ENCODE measurements at regions not wholly inside any gene's neighbourhood (a gene's known extent, or its start where the extent isn't known, plus 50 kb on each side); places are given as distances from the start of the nearest gene placed in this dataset.
"Not testable (repeated sequence)": the region's sequence is repeated elsewhere in the genome, so short reads cannot be mapped to it uniquely, and the experiment has no call there.

DNA sequence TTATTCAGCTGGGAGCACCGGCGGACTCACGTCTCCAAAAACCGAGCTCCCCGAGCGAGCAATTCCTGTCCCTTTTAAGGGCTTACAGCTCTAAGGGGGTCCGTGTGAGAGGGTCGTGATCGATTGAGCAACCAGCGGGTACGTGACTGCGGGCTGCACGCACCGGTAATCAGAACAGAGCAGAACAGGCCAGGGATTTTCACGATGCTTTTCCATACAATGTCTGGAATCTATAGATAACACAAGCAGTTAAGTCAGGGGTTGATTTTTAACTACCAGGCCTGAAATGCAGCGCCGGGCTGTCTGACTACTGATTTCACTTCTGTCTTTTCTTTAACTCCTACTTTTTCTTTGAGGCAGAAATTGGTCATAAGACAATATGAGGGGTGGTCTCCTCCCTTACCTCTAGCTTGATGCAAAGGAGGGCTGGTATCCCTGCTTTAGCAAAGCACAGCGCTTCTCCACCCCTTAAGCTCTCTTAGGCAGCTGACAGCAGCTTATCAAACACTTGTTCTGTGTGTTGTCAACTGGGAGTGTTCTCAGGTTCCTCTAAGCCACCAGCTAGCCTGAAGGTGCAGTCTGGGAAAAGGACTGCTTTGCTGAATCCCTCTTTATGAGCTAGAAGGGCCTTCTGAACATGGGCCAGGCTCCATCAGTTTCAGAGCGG is 323.8 kb upstream of the CCL2 start:
- WGBS = 78% methylated on average over 19 of the region's 19 CpGs
- DNase-seq; H3K4me1 ChIP-seq (ENCODE audit: control insufficient read depth, insufficient read depth, low read length); H3K9me3 ChIP-seq (ENCODE audit: control insufficient read depth, low read length); ATAC-seq; H3K27me3 ChIP-seq (ENCODE audit: control insufficient read depth, insufficient read depth); H3K4me3 ChIP-seq (ENCODE audit: low read length); intact Hi-C loops (cut with DNase I); H3K27ac ChIP-seq (ENCODE audit: low read length): not testable (repeated sequence)

DNA sequence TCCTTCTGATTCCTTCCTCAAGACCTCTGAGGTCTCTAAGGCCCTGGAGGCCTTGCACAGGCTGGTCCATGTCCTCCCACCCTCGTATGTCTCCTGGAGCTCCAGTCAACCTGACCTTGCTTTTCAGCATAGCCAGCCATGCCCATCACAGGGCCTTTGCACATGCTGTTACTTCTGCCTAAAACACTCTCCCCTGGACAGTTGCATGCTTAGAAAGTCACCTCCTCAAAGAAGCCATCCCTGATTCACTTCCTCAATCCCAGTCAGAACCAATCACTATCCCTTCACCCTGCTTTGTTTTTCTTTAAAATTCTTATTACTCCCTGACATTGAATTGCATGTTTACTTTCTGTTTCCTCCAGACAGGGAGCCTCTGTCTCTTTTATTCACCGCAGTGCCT is 322.1 kb upstream of the CCL2 start:
- intact Hi-C loops (cut with DNase I) = no loop called here
- no peak for ATAC-seq
- Histone ChIP-seq H3K4me3 (ENCODE audit: low read length) (no peak overlapping the region), H3K27me3 (ENCODE audit: control insufficient read depth, insufficient read depth) (no peaks in the 10 kb centered on the region), H3K9me3 (ENCODE audit: control insufficient read depth, low read length) (peaks cover 1% of the 10 kb centered on the region), H3K4me1 (ENCODE audit: control insufficient read depth, insufficient read depth, low read length) (no peaks in the 10 kb centered on the region), H3K27ac (ENCODE audit: low read length) (no peak overlapping the region)
- WGBS = 83% methylated on average over 2 of the region's 2 CpGs
- DNase-seq = no peak

DNA sequence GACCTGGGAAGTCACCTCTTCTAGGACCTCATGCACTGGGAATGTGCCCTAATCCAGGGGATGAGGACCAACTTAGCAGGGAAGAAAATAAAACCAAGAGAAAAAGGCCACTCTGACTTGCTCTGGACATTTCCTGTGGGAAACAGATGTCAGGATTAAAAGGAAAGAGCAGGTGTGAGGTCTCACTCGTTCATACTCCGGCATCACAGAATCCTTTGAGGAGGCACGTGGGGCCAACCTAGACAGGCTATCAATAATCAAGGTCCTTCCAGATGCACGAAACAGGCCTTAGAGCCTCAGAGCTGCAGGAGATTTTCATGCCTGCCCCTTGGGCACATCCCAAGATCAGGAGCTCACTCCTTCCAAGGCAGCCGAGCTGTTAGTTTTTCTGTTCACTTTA is 321.5 kb upstream of the CCL2 start:
- DNase-seq = no peak
- no peaks in the 10 kb centered on the region for H3K4me1 ChIP-seq (ENCODE audit: control insufficient read depth, insufficient read depth, low read length)
- peaks cover 1% of the 10 kb centered on the region for H3K9me3 ChIP-seq (ENCODE audit: control insufficient read depth, low read length)
- no peak for ATAC-seq
- H3K27ac ChIP-seq (ENCODE audit: low read length) = no peak overlapping the region
- intact Hi-C loops (cut with DNase I) = no loop called here
- H3K27me3 ChIP-seq (ENCODE audit: control insufficient read depth, insufficient read depth) = no peaks in the 10 kb centered on the region
- no peak overlapping the region for H3K4me3 ChIP-seq (ENCODE audit: low read length)
- 32% methylated on average over 5 of the region's 5 CpGs for WGBS

DNA sequence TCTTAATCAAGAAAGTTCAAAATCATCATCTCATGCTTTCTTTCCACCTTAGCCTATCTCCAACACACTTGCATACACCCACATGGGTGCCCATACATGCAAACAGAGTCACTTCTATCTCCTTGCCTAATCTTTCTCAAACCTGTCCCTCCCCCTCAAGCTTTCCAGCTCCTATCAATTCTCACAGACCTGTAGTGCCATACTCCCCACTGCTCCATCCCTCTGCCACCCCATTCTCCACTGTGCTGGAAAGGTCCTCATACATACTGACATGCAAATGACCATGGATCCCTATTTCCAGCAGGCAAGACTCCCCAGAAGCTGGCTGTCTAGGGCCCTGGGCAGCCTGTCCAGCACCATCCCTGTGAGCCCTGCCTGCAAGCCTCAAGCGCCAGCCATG is 320.4 kb upstream of the CCL2 start:
- WGBS = 88% methylated on average over 1 of the region's 1 CpG
- ATAC-seq (no peak), DNase-seq (no peak)
- Histone ChIP-seq H3K4me3 (ENCODE audit: low read length) (no peak overlapping the region), H3K9me3 (ENCODE audit: control insufficient read depth, low read length) (peaks cover 1% of the 10 kb centered on the region), H3K27me3 (ENCODE audit: control insufficient read depth, insufficient read depth) (no peaks in the 10 kb centered on the region), H3K27ac (ENCODE audit: low read length) (no peak overlapping the region), H3K4me1 (ENCODE audit: control insufficient read depth, insufficient read depth, low read length) (no peaks in the 10 kb centered on the region)
- intact Hi-C loops (cut with DNase I) = no loop called here

DNA sequence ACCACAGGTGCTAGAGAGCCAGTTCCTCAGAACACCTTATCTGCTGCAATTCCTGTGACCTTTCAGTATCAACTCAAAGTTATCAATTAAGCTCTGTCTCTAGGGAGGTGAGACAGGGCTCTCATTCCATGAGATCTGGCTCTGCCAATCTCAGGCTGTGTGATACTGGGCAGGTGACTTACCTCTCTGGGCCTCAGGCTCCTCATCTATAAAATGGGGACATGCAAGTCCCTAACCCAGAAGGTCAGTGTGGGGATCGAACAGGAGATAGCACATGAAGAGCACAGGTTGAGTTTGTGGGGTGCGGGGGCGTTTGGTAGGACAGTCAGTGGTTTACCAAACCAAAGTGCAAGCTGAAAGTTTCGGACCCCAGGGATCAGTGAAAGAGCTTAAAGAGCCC is 319.3 kb upstream of the CCL2 start:
- H3K27me3 ChIP-seq (ENCODE audit: control insufficient read depth, insufficient read depth) = no peaks in the 10 kb centered on the region
- peaks cover 1% of the 10 kb centered on the region for H3K9me3 ChIP-seq (ENCODE audit: control insufficient read depth, low read length)
- ATAC-seq (no peak), DNase-seq (no peak)
- 90% methylated on average over 4 of the region's 4 CpGs for WGBS
- no peak overlapping the region for H3K27ac ChIP-seq (ENCODE audit: low read length)
- H3K4me3 ChIP-seq (ENCODE audit: low read length) = no peak overlapping the region
- intact Hi-C loops (cut with DNase I) = no loop called here
- H3K4me1 ChIP-seq (ENCODE audit: control insufficient read depth, insufficient read depth, low read length) = no peaks in the 10 kb centered on the region

DNA sequence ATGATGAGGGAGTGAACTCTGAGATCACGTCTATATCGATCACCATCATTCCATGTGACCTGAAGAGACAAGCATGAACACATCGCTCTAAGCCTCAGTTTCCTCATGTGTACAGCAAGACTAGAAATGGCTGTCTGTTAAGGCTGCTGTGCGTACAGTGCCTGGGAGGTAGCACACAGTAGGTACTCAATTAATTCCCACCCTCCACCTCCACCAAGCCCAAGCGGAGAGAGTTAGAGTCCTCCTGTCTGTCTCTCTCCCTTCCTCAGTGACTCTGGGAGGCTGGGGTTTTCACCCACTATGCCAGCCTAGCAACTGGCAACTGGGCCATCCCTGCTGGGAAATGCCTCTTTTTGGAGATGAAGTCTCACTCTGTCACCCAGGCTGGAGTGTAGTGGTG is 318.3 kb upstream of the CCL2 start:
- no peaks in the 10 kb centered on the region for H3K27me3 ChIP-seq (ENCODE audit: control insufficient read depth, insufficient read depth)
- peaks cover 2% of the 10 kb centered on the region for H3K4me1 ChIP-seq (ENCODE audit: control insufficient read depth, insufficient read depth, low read length)
- ATAC-seq (no peak), DNase-seq (no peak)
- WGBS = 86% methylated on average over 5 of the region's 5 CpGs
- peaks cover 1% of the 10 kb centered on the region for H3K9me3 ChIP-seq (ENCODE audit: control insufficient read depth, low read length)
- no peak overlapping the region for H3K4me3 ChIP-seq (ENCODE audit: low read length)
- intact Hi-C loops (cut with DNase I) = no loop called here
- no peak overlapping the region for H3K27ac ChIP-seq (ENCODE audit: low read length)

DNA sequence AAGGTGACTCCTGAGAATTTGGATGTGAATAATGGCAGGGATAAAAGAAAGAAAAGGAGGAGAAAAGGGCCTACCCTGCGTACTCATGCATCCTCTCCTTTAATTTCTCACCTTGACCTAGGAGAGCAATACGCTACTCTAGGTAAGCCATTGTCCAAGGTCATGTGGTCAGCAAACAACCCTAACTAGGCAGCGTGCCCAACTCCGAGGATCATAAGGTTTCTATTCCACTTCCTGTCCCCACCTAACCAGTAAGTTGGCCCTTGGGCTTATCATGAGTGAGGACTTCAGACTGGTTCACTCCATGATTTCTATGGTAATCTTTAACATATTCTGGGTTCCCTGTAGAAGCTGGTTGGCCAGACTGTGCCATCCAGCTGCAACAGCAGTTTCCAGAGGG is 315.1 kb upstream of the CCL2 start:
- intact Hi-C loops (cut with DNase I) = loop anchor here in 1 of 4 donors (10.0 kb wide), 1 partner anchor 75 kb away; no protein-coding TSS in a partner anchor
- 86% methylated on average over 4 of the region's 4 CpGs for WGBS
- no peak overlapping the region for H3K4me3 ChIP-seq (ENCODE audit: low read length)
- H3K27ac ChIP-seq (ENCODE audit: low read length) = no peak overlapping the region
- no peaks in the 10 kb centered on the region for H3K27me3 ChIP-seq (ENCODE audit: control insufficient read depth, insufficient read depth)
- no peak for DNase-seq
- peaks cover 2% of the 10 kb centered on the region for H3K4me1 ChIP-seq (ENCODE audit: control insufficient read depth, insufficient read depth, low read length)
- H3K9me3 ChIP-seq (ENCODE audit: control insufficient read depth, low read length) = no peaks in the 10 kb centered on the region
- ATAC-seq = no peak

DNA sequence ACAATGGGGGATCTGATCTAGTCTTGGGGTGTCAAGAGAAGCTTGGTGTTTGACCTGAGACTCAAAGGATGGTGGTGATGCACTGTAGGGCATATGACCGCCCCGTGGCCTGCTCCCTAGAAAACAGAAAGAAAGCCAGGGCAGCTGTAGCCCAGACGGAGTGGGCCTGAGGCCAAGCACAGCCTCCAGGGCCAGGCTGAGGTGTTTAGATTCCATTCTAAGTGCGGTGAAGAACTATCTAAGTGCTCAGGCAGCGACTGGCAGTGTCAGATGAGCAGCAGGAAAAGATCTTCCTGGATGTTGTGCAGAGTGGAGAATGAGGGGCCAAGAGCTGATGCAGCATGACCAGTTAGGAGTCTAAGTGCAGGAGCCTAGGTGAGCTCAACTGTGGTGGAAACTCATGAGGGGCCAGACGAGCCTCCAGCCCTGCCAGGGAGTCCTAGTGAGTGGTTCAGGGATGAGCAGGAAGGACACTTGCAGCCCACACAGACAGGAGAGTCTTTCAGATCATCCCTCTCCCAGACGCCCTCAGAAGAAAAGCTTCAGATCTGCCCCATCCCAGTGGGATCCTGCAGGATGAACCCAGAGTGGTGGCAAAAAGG is 314.2 kb upstream of the CCL2 start:
- intact Hi-C loops (cut with DNase I) = loop anchor here in 1 of 4 donors (10.0 kb wide), 1 partner anchor 74 kb away; no protein-coding TSS in a partner anchor
- Histone ChIP-seq H3K4me1 (ENCODE audit: control insufficient read depth, insufficient read depth, low read length) (peaks cover 2% of the 10 kb centered on the region), H3K4me3 (ENCODE audit: low read length) (no peak overlapping the region), H3K9me3 (ENCODE audit: control insufficient read depth, low read length) (no peaks in the 10 kb centered on the region), H3K27ac (ENCODE audit: low read length) (no peak overlapping the region), H3K27me3 (ENCODE audit: control insufficient read depth, insufficient read depth) (no peaks in the 10 kb centered on the region)
- 43% methylated on average over 7 of the region's 7 CpGs for whole genome bisulfite sequencing
- ATAC-seq = peak; percentile 39 to 73
- peak in 2 of 3 donors; percentile 51 to 63 for DNase-seq

DNA sequence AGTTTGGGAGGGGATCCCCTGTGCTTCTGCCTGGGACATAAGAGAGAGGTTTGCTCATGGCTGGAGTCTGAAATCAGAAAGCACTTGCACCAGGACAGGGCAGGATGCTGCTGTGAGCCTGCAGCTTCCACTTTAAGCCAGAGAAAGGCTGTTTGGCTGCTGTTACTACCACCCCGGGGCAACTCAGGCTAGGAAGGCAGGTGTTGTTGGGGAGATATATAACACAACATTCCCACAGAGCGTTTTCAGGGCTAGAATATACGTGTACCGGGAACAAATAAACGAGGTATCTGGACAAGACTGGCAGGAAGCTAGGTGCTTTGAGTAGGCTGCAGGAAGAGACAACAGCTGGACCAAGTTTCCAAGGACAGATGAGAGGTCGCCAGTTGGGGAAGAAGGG is 313.3 kb upstream of the CCL2 start:
- H3K9me3 ChIP-seq (ENCODE audit: control insufficient read depth, low read length) = no peaks in the 10 kb centered on the region
- ATAC-seq (no peak), DNase-seq (no peak)
- H3K4me3 ChIP-seq (ENCODE audit: low read length) = no peak overlapping the region
- H3K27me3 ChIP-seq (ENCODE audit: control insufficient read depth, insufficient read depth) = no peaks in the 10 kb centered on the region
- intact Hi-C loops (cut with DNase I) = loop anchor here in 1 of 4 donors (10.0 kb wide), 1 partner anchor 73 kb away; no protein-coding TSS in a partner anchor
- no peak overlapping the region for H3K27ac ChIP-seq (ENCODE audit: low read length)
- peaks cover 2% of the 10 kb centered on the region for H3K4me1 ChIP-seq (ENCODE audit: control insufficient read depth, insufficient read depth, low read length)
- 70% methylated on average over 6 of the region's 6 CpGs for WGBS

DNA sequence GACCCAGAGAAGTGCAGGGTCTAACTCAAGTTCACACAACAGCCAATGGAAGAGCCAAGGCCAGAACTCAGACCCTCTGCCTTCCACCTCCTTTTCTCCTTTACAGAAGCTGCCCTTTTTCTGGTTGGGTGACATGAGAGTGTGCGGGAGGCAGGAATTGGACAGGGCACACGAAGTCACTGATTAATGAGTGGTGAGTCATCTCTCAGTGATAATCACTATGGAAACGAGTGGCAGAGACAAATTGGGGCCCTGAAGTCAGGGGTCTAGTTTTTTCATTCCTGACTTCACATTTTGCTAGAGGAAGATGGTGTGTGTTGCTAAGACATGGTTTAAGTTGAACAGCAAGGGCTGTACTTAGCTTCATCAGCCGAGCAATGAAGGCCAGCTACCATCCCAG is 312.7 kb upstream of the CCL2 start:
- intact Hi-C loops (cut with DNase I) = loop anchor here in 1 of 4 donors (10.0 kb wide), 1 partner anchor 72 kb away; no protein-coding TSS in a partner anchor
- H3K9me3 ChIP-seq (ENCODE audit: control insufficient read depth, low read length) = no peaks in the 10 kb centered on the region
- 22% methylated on average over 4 of the region's 4 CpGs for WGBS

DNA sequence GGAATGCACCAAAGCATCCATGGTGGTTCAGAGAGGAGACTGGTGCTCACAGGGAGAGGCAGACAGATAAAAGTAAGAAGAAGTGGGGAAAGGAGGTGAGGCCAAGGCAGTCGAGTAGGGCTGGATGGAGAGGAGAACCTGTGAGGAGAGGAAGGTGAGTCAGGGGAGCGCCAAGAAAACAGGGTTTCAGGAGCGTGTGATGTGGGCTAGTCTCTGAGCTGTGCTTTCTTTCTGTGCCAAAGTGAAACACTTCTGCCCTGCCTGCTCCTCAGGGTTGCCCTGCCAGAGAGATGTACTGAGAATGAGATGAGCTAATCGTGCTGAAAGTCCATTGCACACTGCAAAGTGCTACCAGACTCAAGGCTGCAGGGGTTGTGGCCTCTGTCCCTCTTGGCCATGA is 310.7 kb upstream of the CCL2 start:
- 64% methylated on average over 4 of the region's 4 CpGs for WGBS
- no peak overlapping the region for H3K4me3 ChIP-seq (ENCODE audit: low read length)
- no peak overlapping the region for H3K27ac ChIP-seq (ENCODE audit: low read length)
- intact Hi-C loops (cut with DNase I) = loop anchor here in 1 of 4 donors (10.0 kb wide), 1 partner anchor 70 kb away; no protein-coding TSS in a partner anchor
- H3K9me3 ChIP-seq (ENCODE audit: control insufficient read depth, low read length) = no peaks in the 10 kb centered on the region
- DNase-seq (no peak), ATAC-seq (no peak)
- H3K4me1 ChIP-seq (ENCODE audit: control insufficient read depth, insufficient read depth, low read length) = peaks cover 2% of the 10 kb centered on the region
- H3K27me3 ChIP-seq (ENCODE audit: control insufficient read depth, insufficient read depth) = no peaks in the 10 kb centered on the region

More for the DNA sequence above, 312.7 kb upstream of the CCL2 start:
- DNase-seq (no peak), ATAC-seq (no peak)
- Histone ChIP-seq H3K4me1 (ENCODE audit: control insufficient read depth, insufficient read depth, low read length) (peaks cover 2% of the 10 kb centered on the region), H3K27ac (ENCODE audit: low read length) (no peak overlapping the region), H3K27me3 (ENCODE audit: control insufficient read depth, insufficient read depth) (no peaks in the 10 kb centered on the region), H3K4me3 (ENCODE audit: low read length) (no peak overlapping the region)
